ENCODE measurements at regions not wholly inside any gene's neighbourhood (a gene's known extent, or its start where the extent isn't known, plus 50 kb on each side); places are given as distances from the start of the nearest gene placed in this dataset.
"Not testable (repeated sequence)": the region's sequence is repeated elsewhere in the genome, so short reads cannot be mapped to it uniquely, and the experiment has no call there.

GRCh38 chr19:30806311-30806710 is 434.1 kb downstream of the ZNF536 start:
- no peak for DNase-seq

GRCh38 chr19:30804751-30805150 is 432.6 kb downstream of the ZNF536 start:
- peak; percentile 56 for DNase-seq

- DNase-seq: not testable (repeated sequence)
Measured at GRCh38 chr19:30804333-30804732, 432.1 kb downstream of the ZNF536 start.

- no peak for DNase-seq
Measured at GRCh38 chr19:30802424-30803013, 430.3 kb downstream of the ZNF536 start.

GRCh38 chr19:30799865-30800755 is 427.9 kb downstream of the ZNF536 start:
- DNase-seq: peak; percentile 34

GRCh38 chr19:30795727-30796126 is 423.5 kb downstream of the ZNF536 start:
- no peak for DNase-seq

GRCh38 chr19:30792561-30793505 is 420.6 kb downstream of the ZNF536 start:
- DNase-seq: no peak

GRCh38 chr19:30791088-30791487 is 418.9 kb downstream of the ZNF536 start:
- DNase-seq: no peak

GRCh38 chr19:30790056-30790680 is 418.0 kb downstream of the ZNF536 start:
- DNase-seq: no peak

GRCh38 chr19:30788105-30788765 is 416.1 kb downstream of the ZNF536 start:
- DNase-seq: no peak

- DNase-seq: peak; percentile 7
Measured at GRCh38 chr19:30785458-30786137, 413.4 kb downstream of the ZNF536 start.

- peak; percentile 6 for DNase-seq
Measured at GRCh38 chr19:30784850-30785457, 412.8 kb downstream of the ZNF536 start.

GRCh38 chr19:30783936-30784335 is 411.8 kb downstream of the ZNF536 start:
- no peak for DNase-seq

GRCh38 chr19:30783212-30783611 is 411.0 kb downstream of the ZNF536 start:
- DNase-seq: no peak

- no peak for DNase-seq
Measured at GRCh38 chr19:30781519-30781918, 409.3 kb downstream of the ZNF536 start.

- DNase-seq: no peak
Measured at GRCh38 chr19:30781047-30781446, 408.9 kb downstream of the ZNF536 start.

- no peak for DNase-seq
Measured at GRCh38 chr19:30780456-30780855, 408.3 kb downstream of the ZNF536 start.

GRCh38 chr19:30780032-30780431 is 407.8 kb downstream of the ZNF536 start:
- DNase-seq: no peak

- DNase-seq: no peak
Measured at GRCh38 chr19:30778961-30779715, 407.0 kb downstream of the ZNF536 start.

- DNase-seq: no peak
Measured at GRCh38 chr19:30778061-30778460, 405.9 kb downstream of the ZNF536 start.

Data from NCI-H526 treated with DMSO at 0.1 percent for 48 hours (cell line).